Choroid plexus epithelial cell (primary cell): ENCODE measurements at regions not wholly inside any gene's neighbourhood (a gene's known extent, or its start where the extent isn't known, plus 50 kb on each side); places are given as distances from the start of the nearest gene placed in this dataset.

Experiments
- DNase-seq: peaks from one replicate; pipeline ENCODE4 v3.0.0-alpha.2; 2010; ENCODE audit warnings: low read depth
- H3K4me3 ChIP-seq: 2 replicates; pipeline ENCODE4 v1.5.1; 2011; ENCODE audit warnings: low read depth, mild to moderate bottlenecking, control low read depth, low read length, moderate library complexity
- CTCF ChIP-seq: conservative IDR thresholded peaks from 2 replicates; pipeline ENCODE4 v1.5.1; 2011; ENCODE audit warnings: low read depth, mild to moderate bottlenecking, control low read depth, inconsistent platforms, low read length, moderate library complexity

DNA sequence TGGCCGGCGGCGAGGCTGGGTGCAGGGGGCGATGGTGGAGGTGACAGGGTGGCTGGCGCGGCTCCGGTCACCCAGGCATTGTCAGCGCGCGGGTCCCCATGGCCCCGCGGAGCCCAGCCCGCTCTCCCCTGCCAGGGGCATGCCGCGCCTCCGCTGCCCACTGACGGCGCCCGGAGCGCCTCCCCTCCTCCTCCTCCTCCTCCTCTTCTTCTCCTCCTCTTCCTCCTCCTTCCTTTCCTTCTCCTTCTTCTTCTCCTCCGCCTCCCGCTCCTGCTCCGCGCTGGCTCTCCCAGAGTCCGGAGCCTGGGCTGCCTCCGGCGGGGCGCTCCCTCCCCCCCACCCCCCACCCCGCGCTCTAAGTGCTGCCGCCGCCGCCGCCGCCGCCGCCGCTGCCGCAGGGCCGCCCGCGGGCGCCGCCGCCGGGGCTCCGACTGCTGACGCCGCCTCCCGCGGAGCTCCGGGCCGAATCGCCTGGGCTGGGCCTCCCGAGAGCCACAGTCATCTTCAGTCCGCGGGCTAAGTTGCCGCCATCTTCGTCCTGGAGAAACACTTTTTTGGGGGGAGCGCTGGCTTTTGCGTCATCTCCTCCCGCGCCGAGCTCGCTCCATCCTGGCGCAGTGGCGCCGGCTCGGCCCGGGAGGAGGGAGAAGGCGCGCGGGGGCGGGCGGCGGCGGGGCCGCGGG lies 348.3 kb downstream of the LIG4 start:
- peak overlapping the region; percentile 81 for H3K4me3 ChIP-seq
- DNase-seq, result peak; percentile 59
- no peak for TF ChIP-seq CTCF

DNA sequence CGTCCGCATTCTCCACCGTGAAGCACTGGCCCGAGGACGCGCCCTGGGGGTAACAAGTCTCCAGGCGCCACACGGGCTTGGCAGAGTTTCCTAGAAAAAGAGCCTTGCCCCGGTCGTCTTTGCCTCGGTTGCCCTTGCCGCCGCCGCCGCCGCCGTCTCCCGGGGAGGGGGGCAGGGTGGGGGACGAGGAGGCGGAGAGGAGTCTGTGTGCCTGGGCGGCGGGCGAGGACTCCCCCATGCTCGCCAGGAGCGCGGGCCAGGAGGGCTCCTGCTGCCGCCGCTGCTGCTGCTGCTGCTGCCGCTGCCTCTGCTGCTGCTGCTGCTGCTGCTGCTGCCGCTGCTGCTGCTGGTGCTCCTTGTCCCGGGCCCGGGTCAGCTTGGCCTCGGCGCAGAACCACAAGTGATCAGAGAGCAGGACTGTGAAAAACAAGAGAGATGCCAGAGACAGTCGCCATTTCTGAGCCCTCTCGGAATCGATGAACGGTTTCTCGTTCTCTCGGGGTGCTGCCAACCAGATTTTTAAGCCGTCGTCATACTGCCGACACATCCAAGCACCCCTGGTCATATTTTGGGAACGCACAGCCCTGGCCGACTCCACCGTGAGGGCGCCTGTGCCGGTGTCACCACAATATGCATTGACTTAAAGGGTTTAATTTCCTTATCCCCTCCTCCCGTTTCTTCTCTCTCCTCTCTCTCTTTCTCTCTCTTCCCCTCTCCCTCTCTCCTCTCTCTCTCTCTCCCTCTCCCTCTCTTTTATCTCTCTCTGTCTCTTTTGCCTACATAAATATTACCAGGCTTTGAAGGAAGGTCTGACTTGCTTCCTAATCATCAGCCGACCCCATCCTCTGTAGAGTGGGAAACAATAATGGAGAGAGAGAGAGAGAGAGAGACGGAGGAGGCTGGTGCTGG lies 349.1 kb downstream of the LIG4 start:
- H3K4me3 ChIP-seq, result peak overlapping the region; percentile 81
- TF ChIP-seq CTCF, result no peak
- peak; percentile 48 for DNase-seq

DNA sequence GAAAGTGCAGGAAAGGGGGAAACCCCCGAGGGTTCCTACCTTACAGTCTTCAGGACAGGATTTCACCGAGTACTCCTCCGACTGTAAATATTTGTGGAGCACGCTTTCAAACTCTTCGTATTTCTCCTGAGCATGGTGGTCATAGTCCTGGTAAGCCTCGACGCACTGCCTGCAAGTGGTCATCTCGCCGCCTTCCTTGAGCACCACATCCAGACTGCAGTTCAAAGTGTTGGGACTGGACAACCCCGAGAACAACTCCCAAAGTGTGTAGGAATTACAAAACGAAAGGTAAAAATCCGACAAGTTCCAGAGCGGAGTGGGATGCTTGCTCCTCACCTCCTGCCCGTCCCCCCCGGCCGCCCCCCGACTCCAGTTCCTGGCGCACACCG lies 349.7 kb downstream of the LIG4 start:
- DNase-seq, result peak; percentile 51
- H3K4me3 ChIP-seq, result peak overlapping the region; percentile 81
- TF ChIP-seq CTCF, result no peak

- no peak for TF ChIP-seq CTCF
- peak overlapping the region; percentile 81 for H3K4me3 ChIP-seq
- peak; percentile 12 for DNase-seq
These were observed 350.1 kb downstream of the LIG4 start for GRCh38 chr13:107865318-107865575.

GRCh38 chr13:107864543-107865317 lies 350.6 kb downstream of the LIG4 start:
- TF ChIP-seq CTCF, result no peak
- DNase-seq, result peak; percentile 84
- H3K4me3 ChIP-seq, result peak overlapping the region; percentile 81

GRCh38 chr13:107860284-107860683 lies 355.1 kb downstream of the LIG4 start:
- no peak for DNase-seq
- no peak overlapping the region for H3K4me3 ChIP-seq
- no peak for TF ChIP-seq CTCF
